Upper lobe of left lung (tissue), 6 donors: ENCODE measurements at regions not wholly inside any gene's neighbourhood (a gene's known extent, or its start where the extent isn't known, plus 50 kb on each side); places are given as distances from the start of the nearest gene placed in this dataset.

Source experiments
- ATAC-seq, 2 donors: fragments of 200-7000 bp; cut with Tn5 transposase; one replicate each; pipeline ENCODE4 v1.9.1; 2022; ENCODE audit warnings: mild to moderate bottlenecking in 2 of 2, moderate library complexity in 2 of 2; ENCODE audit not compliant: low FRiP score in 2 of 2
- DNase-seq, 2 donors: peaks; one replicate each; pipeline ENCODE4 v3.0.0-alpha.2; 2019 to 2020
- H3K27ac ChIP-seq, 4 donors: fragments of 200-600 bp; sonication (generic); one replicate each; pipeline ENCODE4 v1.5.1; 2016 to 2019
- H3K27me3 ChIP-seq, 4 donors: fragments of 200-600 bp; sonication (generic); one replicate each; pipeline ENCODE4 v1.5.1; 2017 to 2019
- H3K36me3 ChIP-seq, 4 donors: fragments of 200-600 bp; sonication (generic); one replicate each; pipeline ENCODE4 v1.5.1; 2016 to 2019
- H3K4me1 ChIP-seq, 4 donors: fragments of 200-600 bp; sonication (generic); one replicate each; pipeline ENCODE4 v1.5.1; 2018 to 2019
- H3K4me3 ChIP-seq, 4 donors: fragments of 200-600 bp; sonication (generic); one replicate each; pipeline ENCODE4 v1.5.1; 2017 to 2019; ENCODE audit warnings: mild to moderate bottlenecking in 2 of 4, moderate library complexity in 1 of 4
- H3K9me3 ChIP-seq, 4 donors: fragments of 200-600 bp; sonication (generic); one replicate each; pipeline ENCODE4 v1.5.1; 2018 to 2019
- CTCF ChIP-seq, 6 experiments: fragments of 450-650 bp in 4 of 6; fragments of 200-600 bp in 2 of 6; sonication (generic) in 2 of 6; IDR thresholded peaks; one replicate each; pipeline ENCODE4 v1.5.1; 2016 to 2019; ENCODE audit warnings: antibody characterized with exemption in 6 of 6
- EP300 ChIP-seq, 4 donors: sonication (generic); formaldehyde crosslinking; IDR thresholded peaks; one replicate each; pipeline ENCODE4 v1.5.1; 2017; ENCODE audit warnings: antibody characterized with exemption in 4 of 4, control low read depth in 2 of 4
- POLR2A ChIP-seq, 4 donors: fragments of 450-650 bp; IDR thresholded peaks; one replicate each; pipeline ENCODE4 v1.5.1; 2016 to 2017; ENCODE audit warnings: antibody characterized with exemption in 4 of 4, mild to moderate bottlenecking in 2 of 4
- POLR2AphosphoS5 ChIP-seq, 2 donors: sonication (generic); formaldehyde crosslinking; IDR thresholded peaks; one replicate each; pipeline ENCODE4 v1.5.1; 2017; ENCODE audit warnings: antibody characterized with exemption in 2 of 2
- WGBS, 2 donors: methylation state at CpG; one replicate each; pipeline ENCODE4 v1.1.5; 2017 to 2018; 5-methylcytosine and 5-hydroxymethylcytosine counted together
- donor health status: DM: no; HTN: no; CAD: no; lungs with moderate emphysema.
- donor health status: DM: no; HTN: yes; CAD: no; lungs with severe emphysema.

GRCh38 chr2:195509551-195509950 is 147.5 kb upstream of the SLC39A10 start:
- no peak for TF ChIP-seq POLR2A (IDR thresholded peaks at IDR 0.05)
- TF ChIP-seq EP300 (IDR thresholded peaks at IDR 0.05): peak in 1 of 4 donors; percentile 39
- peak in 1 of 2 donors; percentile 56 for ATAC-seq
- no peaks in the 10 kb centered on the region for H3K36me3 ChIP-seq
- H3K27ac ChIP-seq: no peak overlapping the region
- no peaks in the 10 kb centered on the region for H3K27me3 ChIP-seq
- no peak for DNase-seq
- peaks cover 0 to 5% (median 0%) of the 10 kb centered on the region in 4 donors for H3K9me3 ChIP-seq
- no peaks in the 10 kb centered on the region for H3K4me1 ChIP-seq
- no peak overlapping the region for H3K4me3 ChIP-seq
- 79 to 84% methylated on average over 1 of the region's 1 CpG for WGBS, 2 donors

GRCh38 chr2:195508139-195508455 is 148.9 kb upstream of the SLC39A10 start:
- DNase-seq: no peak
- H3K27me3 ChIP-seq: no peaks in the 10 kb centered on the region
- no peak overlapping the region for H3K4me3 ChIP-seq
- no peak overlapping the region for H3K27ac ChIP-seq
- H3K36me3 ChIP-seq: no peaks in the 10 kb centered on the region
- TF ChIP-seq POLR2A (IDR thresholded peaks at IDR 0.05) (no peak), POLR2AphosphoS5 (IDR thresholded peaks at IDR 0.05) (no peak), EP300 (IDR thresholded peaks at IDR 0.05) (no peak), CTCF (IDR thresholded peaks at IDR 0.05) (no peak)
- ATAC-seq: no peak
- no peaks in the 10 kb centered on the region for H3K4me1 ChIP-seq
- peaks cover 0 to 5% (median 0%) of the 10 kb centered on the region in 4 donors for H3K9me3 ChIP-seq
- WGBS, 2 donors: 61 to 73% methylated on average over 1 of the region's 1 CpG

- 81 to 87% methylated on average over 3 of the region's 3 CpGs for WGBS, 2 donors
Measured at GRCh38 chr2:195507447-195508138, 149.4 kb upstream of the SLC39A10 start.

GRCh38 chr2:195505701-195506100 is 151.3 kb upstream of the SLC39A10 start:
- ATAC-seq: no peak
- no peaks in the 10 kb centered on the region for H3K4me1 ChIP-seq
- H3K36me3 ChIP-seq: no peaks in the 10 kb centered on the region
- no peaks in the 10 kb centered on the region for H3K27me3 ChIP-seq
- 91 to 94% methylated on average over 2 of the region's 2 CpGs for WGBS, 2 donors
- DNase-seq: no peak
- H3K27ac ChIP-seq: no peak overlapping the region
- no peak overlapping the region for H3K4me3 ChIP-seq
- peaks cover 0 to 5% (median 0%) of the 10 kb centered on the region in 4 donors for H3K9me3 ChIP-seq
- TF ChIP-seq EP300 (IDR thresholded peaks at IDR 0.05): no peak
- TF ChIP-seq POLR2A (IDR thresholded peaks at IDR 0.05): no peak
- no peak for TF ChIP-seq CTCF (IDR thresholded peaks at IDR 0.05)
- TF ChIP-seq POLR2AphosphoS5 (IDR thresholded peaks at IDR 0.05): no peak

More at GRCh38 chr2:195507447-195508138, 149.4 kb upstream of the SLC39A10 start:
- Histone ChIP-seq H3K27me3 (no peaks in the 10 kb centered on the region), H3K36me3 (no peaks in the 10 kb centered on the region), H3K27ac (no peak overlapping the region), H3K4me3 (no peak overlapping the region), H3K4me1 (no peaks in the 10 kb centered on the region), H3K9me3 (peaks cover 0 to 5% (median 0%) of the 10 kb centered on the region in 4 donors)
- ATAC-seq (no peak), DNase-seq (no peak)
- TF ChIP-seq CTCF (IDR thresholded peaks at IDR 0.05) (no peak), POLR2A (IDR thresholded peaks at IDR 0.05) (no peak), EP300 (IDR thresholded peaks at IDR 0.05) (no peak), POLR2AphosphoS5 (IDR thresholded peaks at IDR 0.05) (no peak)

- DNase-seq: no peak
- Histone ChIP-seq H3K36me3 (no peaks in the 10 kb centered on the region), H3K4me1 (no peaks in the 10 kb centered on the region), H3K27ac (no peak overlapping the region), H3K4me3 (no peak overlapping the region), H3K27me3 (no peaks in the 10 kb centered on the region), H3K9me3 (peaks cover 0 to 5% (median 0%) of the 10 kb centered on the region in 4 donors)
- 92% methylated on average over 6 of the region's 6 CpGs for whole genome bisulfite sequencing, 2 donors
- ATAC-seq: no peak
- no peak for TF ChIP-seq POLR2A (IDR thresholded peaks at IDR 0.05)
- TF ChIP-seq CTCF (IDR thresholded peaks at IDR 0.05): no peak
- TF ChIP-seq POLR2AphosphoS5 (IDR thresholded peaks at IDR 0.05): no peak
- no peak for TF ChIP-seq EP300 (IDR thresholded peaks at IDR 0.05)
Measured at GRCh38 chr2:195503208-195503607, 153.8 kb upstream of the SLC39A10 start.
